Adrenal gland (tissue), 9 donors: ENCODE measurements at regions not wholly inside any gene's neighbourhood (a gene's known extent, or its start where the extent isn't known, plus 50 kb on each side); places are given as distances from the start of the nearest gene placed in this dataset.
"Not testable (repeated sequence)": the region's sequence is repeated elsewhere in the genome, so short reads cannot be mapped to it uniquely, and the experiment has no call there.

Experiments
- DNase-seq, 7 donors: peaks; one replicate each; pipeline ENCODE4 v3.0.0-alpha.2; 2019 to 2020
- H3K27ac ChIP-seq, 5 donors: fragments of 200-600 bp; sonication (generic) in 4 of 5; 1 replicate in 3 of 5; 2 replicates in 2 of 5; pipeline versions ENCODE4 v1.5.1 to v1.8.0; 2016 to 2020; ENCODE audit warnings: mild to moderate bottlenecking in 1 of 5
- H3K27me3 ChIP-seq: fragments of 200-600 bp; 2 replicates; pipeline ENCODE4 v1.8.0; 2021
- H3K36me3 ChIP-seq, 2 donors: fragments of 200-600 bp; replicated peaks in 1 of 2; 1 replicate in 1 of 2; 2 replicates in 1 of 2; pipeline versions ENCODE4 v1.5.1 to v1.8.0; 2018 to 2022
- H3K4me1 ChIP-seq, 2 donors: fragments of 200-600 bp; replicated peaks in 1 of 2; 1 replicate in 1 of 2; 2 replicates in 1 of 2; pipeline versions ENCODE4 v1.5.1 to v1.8.0; 2018 to 2021
- H3K4me3 ChIP-seq, 4 donors: fragments of 200-600 bp; sonication (generic) in 3 of 4; one replicate each; pipeline ENCODE4 v1.5.1; 2016 to 2018
- H3K9me3 ChIP-seq, 3 donors: fragments of 200-600 bp; sonication (generic) in 1 of 3; replicated peaks in 1 of 3; 1 replicate in 2 of 3; 2 replicates in 1 of 3; pipeline versions ENCODE4 v1.5.1 to v1.8.0; 2016 to 2021
- POLR2A ChIP-seq, 2 donors: fragments of 450-650 bp; IDR thresholded peaks; one replicate each; pipeline ENCODE4 v1.6.1; 2017; ENCODE audit warnings: antibody characterized with exemption in 2 of 2, mild to moderate bottlenecking in 2 of 2, moderate library complexity in 1 of 2
- WGBS, 4 donors: extraction: QIAGEN DNeasy Blood & Tissue Kit in 2 of 4; methylation state at CpG; one replicate each; pipeline versions ENCODE4 v1.1.5 to v1.1.7; 2013 to 2017; 5-methylcytosine and 5-hydroxymethylcytosine counted together
- intact Hi-C, 2 donors: fragments of 100-400 bp; cut with DNase I; formaldehyde crosslinking; loops; one replicate each; pipeline versions ENCODE4 v1.14.1 to v1.15.0; 2022 to 2023
- TF ChIP-seq, protein P1 (sequence below), 6 experiments: fragments of 450-650 bp in 4 of 6; fragments of 200-600 bp in 2 of 6; sonication (generic) in 1 of 6; IDR thresholded peaks; 1 replicate in 5 of 6; 2 replicates in 1 of 6; pipeline versions ENCODE4 v1.5.1 to v1.8.0; 2016 to 2021; ENCODE audit warnings: antibody characterized with exemption in 6 of 6, mild to moderate bottlenecking in 2 of 6, moderate library complexity in 1 of 6
- donor health status: healthy with polysubstance abuse.
- donor health status: Bipolar disorder and iron deficiency.
- donor health status: DM: yes; HTN: yes; CAD: no.
- donor health status: DM: no; HTN: no; CAD: no.
- donor health status: DM: no; HTN: no; CAD: no.

- DNase-seq: no peak
- intact Hi-C loops: loop anchor here in 1 of 2 donors (10.0 kb wide), 1 partner anchor 151 kb away; no protein-coding TSS in a partner anchor
- Histone ChIP-seq H3K9me3 (no peaks in the 10 kb centered on the region), H3K27ac (peak overlapping the region in 3 of 5 donors; percentile 30 to 81 (median 37)), H3K27me3 (no peaks in the 10 kb centered on the region), H3K4me1 (peaks cover 20 to 64% of the 10 kb centered on the region in 2 donors), H3K4me3 (no peak overlapping the region), H3K36me3 (peaks cover 0 to 5% of the 10 kb centered on the region in 2 donors)
- TF ChIP-seq, protein P1, sequence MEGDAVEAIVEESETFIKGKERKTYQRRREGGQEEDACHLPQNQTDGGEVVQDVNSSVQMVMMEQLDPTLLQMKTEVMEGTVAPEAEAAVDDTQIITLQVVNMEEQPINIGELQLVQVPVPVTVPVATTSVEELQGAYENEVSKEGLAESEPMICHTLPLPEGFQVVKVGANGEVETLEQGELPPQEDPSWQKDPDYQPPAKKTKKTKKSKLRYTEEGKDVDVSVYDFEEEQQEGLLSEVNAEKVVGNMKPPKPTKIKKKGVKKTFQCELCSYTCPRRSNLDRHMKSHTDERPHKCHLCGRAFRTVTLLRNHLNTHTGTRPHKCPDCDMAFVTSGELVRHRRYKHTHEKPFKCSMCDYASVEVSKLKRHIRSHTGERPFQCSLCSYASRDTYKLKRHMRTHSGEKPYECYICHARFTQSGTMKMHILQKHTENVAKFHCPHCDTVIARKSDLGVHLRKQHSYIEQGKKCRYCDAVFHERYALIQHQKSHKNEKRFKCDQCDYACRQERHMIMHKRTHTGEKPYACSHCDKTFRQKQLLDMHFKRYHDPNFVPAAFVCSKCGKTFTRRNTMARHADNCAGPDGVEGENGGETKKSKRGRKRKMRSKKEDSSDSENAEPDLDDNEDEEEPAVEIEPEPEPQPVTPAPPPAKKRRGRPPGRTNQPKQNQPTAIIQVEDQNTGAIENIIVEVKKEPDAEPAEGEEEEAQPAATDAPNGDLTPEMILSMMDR (IDR thresholded peaks at IDR 0.05): no peak
- no peak for TF ChIP-seq POLR2A (IDR thresholded peaks at IDR 0.05)
- WGBS, 4 donors: 60 to 73% (median 63%) methylated on average over 2 of the region's 2 CpGs
These were observed 271.7 kb upstream of the MKLN1 start for GRCh38 chr7:131056007-131056406.

DNA sequence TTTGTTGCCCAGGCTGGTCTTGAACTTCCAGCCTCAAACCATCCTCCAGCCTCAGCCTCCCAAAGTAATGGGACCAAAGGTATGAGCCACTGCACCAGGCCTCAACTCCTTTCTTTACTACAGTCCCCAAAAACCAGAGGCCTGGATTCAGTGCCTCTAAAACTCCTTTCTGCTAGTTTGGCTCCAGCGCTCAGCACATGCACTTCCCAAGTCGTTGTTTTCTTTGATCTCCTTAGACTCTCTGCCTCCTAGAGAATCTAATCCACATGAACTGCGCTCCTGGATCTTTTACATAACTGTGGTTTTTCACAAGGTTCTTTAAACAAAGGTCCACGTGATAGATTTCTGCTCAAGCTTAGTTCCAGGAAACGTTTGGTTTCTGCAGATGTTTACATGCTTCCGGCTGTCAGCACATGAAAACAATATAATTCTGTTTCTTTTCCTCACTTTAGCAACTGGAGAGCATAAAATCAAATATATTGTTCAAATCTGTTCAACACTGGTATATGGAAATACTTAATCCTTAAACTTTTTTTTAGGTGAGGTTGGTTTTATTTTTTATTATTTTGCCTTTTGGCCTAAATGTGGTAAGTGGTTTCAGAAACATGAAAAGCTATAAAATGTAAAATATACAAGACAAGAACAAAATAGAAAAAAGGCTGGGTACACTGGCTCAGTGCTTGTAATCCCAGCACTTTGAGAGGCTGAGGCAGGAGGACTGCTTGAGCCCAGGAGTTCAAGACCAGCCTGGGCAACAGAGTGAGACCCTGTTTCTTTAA is 270.5 kb upstream of the MKLN1 start:
- no peak for DNase-seq
- WGBS, 4 donors: 12 to 25% (median 19%) methylated on average over 6 of the region's 6 CpGs
- H3K4me1 ChIP-seq: peaks cover 24 to 57% of the 10 kb centered on the region in 2 donors

GRCh38 chr7:131057794-131058070 is 269.9 kb upstream of the MKLN1 start:
- Histone ChIP-seq H3K9me3 (no peaks in the 10 kb centered on the region), H3K27ac (peak overlapping the region in 1 of 5 donors; percentile 81), H3K4me1 (peaks cover 26 to 51% of the 10 kb centered on the region in 2 donors)

More for the DNA sequence above, 270.5 kb upstream of the MKLN1 start:
- Histone ChIP-seq H3K36me3 (no peaks in the 10 kb centered on the region), H3K4me3 (no peak overlapping the region), H3K27me3 (no peaks in the 10 kb centered on the region), H3K9me3 (no peaks in the 10 kb centered on the region), H3K27ac (peak overlapping the region in 2 of 5 donors; percentile 25 to 81)
- intact Hi-C loops: loop anchor here in 1 of 2 donors (10.0 kb wide), 1 partner anchor 152 kb away; no protein-coding TSS in a partner anchor
- no peak for TF ChIP-seq POLR2A (IDR thresholded peaks at IDR 0.05)
- TF ChIP-seq, protein P1 (IDR thresholded peaks at IDR 0.05): no peak

GRCh38 chr7:131058561-131059288 is 269.0 kb upstream of the MKLN1 start:
- not testable (repeated sequence) for H3K4me3 ChIP-seq, DNase-seq, H3K27me3 ChIP-seq, H3K27ac ChIP-seq, H3K36me3 ChIP-seq, H3K9me3 ChIP-seq
- peaks cover 31 to 49% of the 10 kb centered on the region in 2 donors for H3K4me1 ChIP-seq
- intact Hi-C loops: loop anchor here in 1 of 2 donors (10.0 kb wide), 1 partner anchor 154 kb away; no protein-coding TSS in a partner anchor
- WGBS, 4 donors: 86 to 94% (median 89%) methylated on average over 12 to 36 of the region's 36 CpGs

More at GRCh38 chr7:131057794-131058070, 269.9 kb upstream of the MKLN1 start:
- WGBS, 4 donors: 25 to 52% (median 35%) methylated on average over 2 of the region's 2 CpGs
- no peaks in the 10 kb centered on the region for H3K36me3 ChIP-seq
- intact Hi-C loops: loop anchor here in 1 of 2 donors (10.0 kb wide), 1 partner anchor 153 kb away; no protein-coding TSS in a partner anchor
- no peak overlapping the region for H3K4me3 ChIP-seq
- no peak for DNase-seq
- TF ChIP-seq, protein P1 (IDR thresholded peaks at IDR 0.05): no peak
- no peak for TF ChIP-seq POLR2A (IDR thresholded peaks at IDR 0.05)
- no peaks in the 10 kb centered on the region for H3K27me3 ChIP-seq

GRCh38 chr7:131059401-131059800 is 268.3 kb upstream of the MKLN1 start:
- DNase-seq, H3K9me3 ChIP-seq, H3K27ac ChIP-seq, H3K4me3 ChIP-seq, H3K27me3 ChIP-seq, H3K36me3 ChIP-seq: not testable (repeated sequence)
- WGBS, 4 donors: 84 to 99% (median 96%) methylated on average over 3 to 4 of the region's 4 CpGs
- intact Hi-C loops: loop anchor here in 1 of 2 donors (10.0 kb wide), 1 partner anchor 155 kb away; no protein-coding TSS in a partner anchor
- H3K4me1 ChIP-seq: peaks cover 31 to 49% of the 10 kb centered on the region in 2 donors
